Activated naive CD8-positive, alpha-beta T cell treated with anti-CD3 and anti-CD28 coated beads, Interleukin-2, amount 50 U/mL, for 24 hours (primary cell): ENCODE measurements at regions not wholly inside any gene's neighbourhood (a gene's known extent, or its start where the extent isn't known, plus 50 kb on each side); places are given as distances from the start of the nearest gene placed in this dataset.

Experiments used
- ATAC-seq: fragments of 150-1000 bp; cut with Tn5 transposase; one replicate; pipeline ENCODE4 v1.10.0; 2021
- DNase-seq: peaks from one replicate; pipeline ENCODE4 v3.0.0; 2021
- H3K27ac Mint-ChIP-seq: one replicate; pipeline ENCODE4 v1.8.0; 2021; ENCODE audit warnings: mild to moderate bottlenecking, mixed read lengths
- H3K27me3 Mint-ChIP-seq: one replicate; pipeline ENCODE4 v1.8.0; 2021; ENCODE audit warnings: mixed read lengths
- H3K36me3 Mint-ChIP-seq: one replicate; pipeline ENCODE4 v1.8.0; 2021; ENCODE audit warnings: low read depth, mixed read lengths
- H3K4me1 Mint-ChIP-seq: one replicate; pipeline ENCODE4 v1.8.0; 2021; ENCODE audit warnings: mixed read lengths
- H3K4me3 Mint-ChIP-seq: one replicate; pipeline ENCODE4 v1.8.0; 2021; ENCODE audit warnings: mild to moderate bottlenecking, moderate library complexity, mixed read lengths
- H3K9me3 Mint-ChIP-seq: one replicate; pipeline ENCODE4 v1.8.0; 2021; ENCODE audit warnings: mixed read lengths

- Mint-ChIP-seq H3K4me1 (no peaks in the 10 kb centered on the region), H3K27ac (no peak overlapping the region), H3K36me3 (no peaks in the 10 kb centered on the region), H3K4me3 (no peak overlapping the region), H3K27me3 (no peaks in the 10 kb centered on the region), H3K9me3 (no peaks in the 10 kb centered on the region)
- ATAC-seq (no peak), DNase-seq (no peak)
Observed at GRCh38 chr7:47221826-47222225, 360.1 kb downstream of the TNS3 start.

- Mint-ChIP-seq H3K4me1 (no peaks in the 10 kb centered on the region), H3K27me3 (no peaks in the 10 kb centered on the region), H3K9me3 (no peaks in the 10 kb centered on the region), H3K36me3 (no peaks in the 10 kb centered on the region), H3K4me3 (no peak overlapping the region), H3K27ac (no peak overlapping the region)
- no peak for DNase-seq
- no peak for ATAC-seq
Observed at GRCh38 chr7:47218378-47219176, 363.3 kb downstream of the TNS3 start.

- Mint-ChIP-seq H3K4me1 (no peaks in the 10 kb centered on the region), H3K27ac (no peak overlapping the region), H3K27me3 (no peaks in the 10 kb centered on the region), H3K9me3 (no peaks in the 10 kb centered on the region), H3K36me3 (no peaks in the 10 kb centered on the region), H3K4me3 (no peak overlapping the region)
- ATAC-seq (no peak), DNase-seq (no peak)
Observed at GRCh38 chr7:47217570-47218360, 364.1 kb downstream of the TNS3 start.

GRCh38 chr7:47217086-47217485 is 364.8 kb downstream of the TNS3 start:
- no peaks in the 10 kb centered on the region for H3K4me1 Mint-ChIP-seq
- no peak overlapping the region for H3K4me3 Mint-ChIP-seq
- H3K27ac Mint-ChIP-seq, result no peak overlapping the region
- DNase-seq, result no peak
- no peak for ATAC-seq
- peaks cover 2% of the 10 kb centered on the region for H3K27me3 Mint-ChIP-seq
- no peaks in the 10 kb centered on the region for H3K36me3 Mint-ChIP-seq
- H3K9me3 Mint-ChIP-seq, result no peaks in the 10 kb centered on the region

GRCh38 chr7:47216439-47216838 is 365.5 kb downstream of the TNS3 start:
- H3K4me3 Mint-ChIP-seq, result no peak overlapping the region
- H3K27ac Mint-ChIP-seq, result no peak overlapping the region
- ATAC-seq, result no peak
- no peaks in the 10 kb centered on the region for H3K4me1 Mint-ChIP-seq
- no peaks in the 10 kb centered on the region for H3K36me3 Mint-ChIP-seq
- no peaks in the 10 kb centered on the region for H3K9me3 Mint-ChIP-seq
- peaks cover 7% of the 10 kb centered on the region for H3K27me3 Mint-ChIP-seq
- no peak for DNase-seq

- Mint-ChIP-seq H3K4me1 (no peaks in the 10 kb centered on the region), H3K27me3 (peaks cover 7% of the 10 kb centered on the region), H3K27ac (no peak overlapping the region), H3K4me3 (no peak overlapping the region), H3K36me3 (no peaks in the 10 kb centered on the region), H3K9me3 (no peaks in the 10 kb centered on the region)
- ATAC-seq, result no peak
- no peak for DNase-seq
Observed at GRCh38 chr7:47215640-47216039, 366.3 kb downstream of the TNS3 start.

GRCh38 chr7:47215049-47215448 is 366.9 kb downstream of the TNS3 start:
- peaks cover 7% of the 10 kb centered on the region for H3K27me3 Mint-ChIP-seq
- no peaks in the 10 kb centered on the region for H3K9me3 Mint-ChIP-seq
- no peaks in the 10 kb centered on the region for H3K36me3 Mint-ChIP-seq
- no peak overlapping the region for H3K4me3 Mint-ChIP-seq
- no peak overlapping the region for H3K27ac Mint-ChIP-seq
- H3K4me1 Mint-ChIP-seq, result no peaks in the 10 kb centered on the region
- no peak for DNase-seq
- ATAC-seq, result no peak

GRCh38 chr7:47213276-47213675 is 368.6 kb downstream of the TNS3 start:
- no peak overlapping the region for H3K4me3 Mint-ChIP-seq
- H3K36me3 Mint-ChIP-seq, result no peaks in the 10 kb centered on the region
- no peaks in the 10 kb centered on the region for H3K4me1 Mint-ChIP-seq
- no peak overlapping the region for H3K27ac Mint-ChIP-seq
- ATAC-seq (no peak), DNase-seq (no peak)
- H3K27me3 Mint-ChIP-seq, result peaks cover 7% of the 10 kb centered on the region
- H3K9me3 Mint-ChIP-seq, result no peaks in the 10 kb centered on the region

GRCh38 chr7:47211519-47211973 is 370.4 kb downstream of the TNS3 start:
- ATAC-seq (no peak), DNase-seq (no peak)
- Mint-ChIP-seq H3K9me3 (no peaks in the 10 kb centered on the region), H3K27ac (no peak overlapping the region), H3K4me3 (no peak overlapping the region), H3K27me3 (peaks cover 7% of the 10 kb centered on the region), H3K4me1 (no peaks in the 10 kb centered on the region), H3K36me3 (no peaks in the 10 kb centered on the region)

GRCh38 chr7:47210281-47210854 is 371.5 kb downstream of the TNS3 start:
- Mint-ChIP-seq H3K36me3 (no peaks in the 10 kb centered on the region), H3K27ac (no peak overlapping the region), H3K9me3 (no peaks in the 10 kb centered on the region), H3K4me1 (no peaks in the 10 kb centered on the region), H3K27me3 (peaks cover 7% of the 10 kb centered on the region), H3K4me3 (no peak overlapping the region)
- no peak for ATAC-seq
- no peak for DNase-seq

GRCh38 chr7:47207956-47208355 is 374.0 kb downstream of the TNS3 start:
- DNase-seq, result no peak
- Mint-ChIP-seq H3K36me3 (no peaks in the 10 kb centered on the region), H3K9me3 (no peaks in the 10 kb centered on the region), H3K27ac (no peak overlapping the region), H3K4me3 (no peak overlapping the region), H3K27me3 (peaks cover 7% of the 10 kb centered on the region), H3K4me1 (no peaks in the 10 kb centered on the region)
- no peak for ATAC-seq

GRCh38 chr7:47204709-47205108 is 377.2 kb downstream of the TNS3 start:
- Mint-ChIP-seq H3K36me3 (no peaks in the 10 kb centered on the region), H3K27ac (no peak overlapping the region), H3K9me3 (no peaks in the 10 kb centered on the region), H3K27me3 (no peaks in the 10 kb centered on the region), H3K4me3 (no peak overlapping the region), H3K4me1 (no peaks in the 10 kb centered on the region)
- no peak for DNase-seq
- no peak for ATAC-seq

GRCh38 chr7:47202146-47202783 is 379.6 kb downstream of the TNS3 start:
- DNase-seq (no peak), ATAC-seq (no peak)
- Mint-ChIP-seq H3K36me3 (no peaks in the 10 kb centered on the region), H3K4me1 (no peaks in the 10 kb centered on the region), H3K4me3 (no peak overlapping the region), H3K27me3 (no peaks in the 10 kb centered on the region), H3K27ac (no peak overlapping the region), H3K9me3 (no peaks in the 10 kb centered on the region)

- Mint-ChIP-seq H3K27me3 (no peaks in the 10 kb centered on the region), H3K4me3 (no peak overlapping the region), H3K36me3 (no peaks in the 10 kb centered on the region), H3K9me3 (no peaks in the 10 kb centered on the region), H3K4me1 (no peaks in the 10 kb centered on the region), H3K27ac (no peak overlapping the region)
- DNase-seq (no peak), ATAC-seq (no peak)
Observed at GRCh38 chr7:47198159-47198558, 383.8 kb downstream of the TNS3 start.
